NCI-H1417 (cell line): ENCODE measurements at regions not wholly inside any gene's neighbourhood (a gene's known extent, or its start where the extent isn't known, plus 50 kb on each side); places are given as distances from the start of the nearest gene placed in this dataset.

Experiments used
- DNase-seq, 3 experiments: peaks; one replicate each; lab custom pipeline; 2025; lab: John Stamatoyannopoulos, UW

DNA sequence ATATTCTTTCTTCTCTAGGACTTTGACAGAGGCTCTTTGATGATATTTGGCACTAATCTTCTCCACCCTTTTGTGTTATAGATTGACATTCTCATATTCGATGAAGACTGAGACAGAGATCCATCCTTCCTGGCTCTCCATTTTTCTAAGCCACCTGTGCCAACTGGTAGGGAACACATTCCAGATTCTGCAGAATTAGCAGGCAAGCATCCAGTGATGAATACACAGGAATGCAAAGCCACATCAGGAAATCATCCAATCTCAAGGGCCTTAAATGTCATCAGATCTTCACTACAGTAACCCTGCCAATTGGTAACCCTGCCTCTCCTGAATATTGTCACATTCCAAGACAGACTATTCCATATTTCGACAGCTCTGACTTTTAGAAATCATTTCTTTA, 718.4 kb upstream of the API5 start:
- no peak for DNase-seq

DNA sequence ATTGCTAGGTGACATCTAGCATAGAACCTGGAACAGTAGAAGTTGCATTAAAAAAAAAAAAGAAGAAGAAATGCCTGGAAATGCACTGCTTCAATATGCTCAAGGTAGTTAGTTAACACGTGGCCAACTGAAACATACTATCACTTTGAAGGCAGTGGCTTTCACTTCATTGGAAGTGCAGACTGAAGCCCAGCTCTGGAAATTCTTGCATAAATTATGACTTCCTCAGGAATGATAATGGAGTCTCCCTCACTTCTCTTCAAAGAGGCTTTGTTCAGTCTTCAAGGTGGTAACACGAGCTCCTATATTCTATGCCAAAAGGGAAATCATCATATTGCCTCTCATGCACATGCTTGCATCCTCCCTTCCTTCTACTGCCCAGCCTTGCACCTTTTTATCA, 715.9 kb upstream of the API5 start:
- DNase-seq: no peak

DNA sequence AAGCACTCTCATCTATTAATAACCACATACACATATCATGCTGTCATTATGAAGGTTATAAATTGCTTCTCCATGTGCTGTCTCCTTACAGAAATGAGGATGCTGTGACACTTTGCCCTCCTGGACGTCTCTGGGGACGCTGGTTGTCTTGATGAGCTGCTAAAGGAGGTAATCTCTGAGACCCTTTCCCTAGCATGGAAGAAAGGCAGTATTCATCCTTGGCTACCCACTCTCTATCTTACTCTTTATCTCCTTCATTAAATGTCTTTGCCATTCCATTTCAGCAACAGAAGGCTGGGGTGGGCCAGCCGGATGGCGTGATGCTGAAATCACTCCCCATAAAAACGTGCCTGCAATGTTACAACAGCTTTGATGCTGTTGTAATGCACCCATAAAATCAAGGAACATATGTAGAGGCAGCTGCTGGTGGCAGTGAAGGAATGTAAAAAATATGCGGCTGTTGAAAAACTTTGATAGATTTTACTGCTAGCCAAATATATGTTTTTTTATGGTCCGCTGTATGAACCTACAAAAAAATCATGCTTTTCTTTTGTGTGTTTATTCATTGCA, 715.1 kb upstream of the API5 start:
- DNase-seq: no peak

DNA sequence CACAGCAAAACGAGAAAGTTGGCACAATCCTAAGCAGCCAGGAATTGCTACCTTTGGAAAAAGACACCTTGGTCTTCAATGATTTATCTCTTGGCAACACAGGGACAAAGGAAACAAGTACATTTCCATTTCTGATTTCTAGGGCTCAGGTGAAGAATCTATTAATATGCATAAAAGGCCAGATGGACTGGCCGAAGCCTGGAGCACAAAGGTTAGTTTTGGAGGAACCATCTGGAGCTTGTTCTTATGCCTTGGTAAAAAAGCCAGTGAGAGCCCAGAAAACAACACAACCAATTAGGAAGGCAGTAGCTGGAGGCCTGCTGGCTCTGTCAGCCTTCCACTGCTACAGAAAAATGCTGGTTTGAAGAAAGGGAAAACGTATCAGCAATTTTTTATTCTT, 713.5 kb upstream of the API5 start:
- no peak for DNase-seq

DNA sequence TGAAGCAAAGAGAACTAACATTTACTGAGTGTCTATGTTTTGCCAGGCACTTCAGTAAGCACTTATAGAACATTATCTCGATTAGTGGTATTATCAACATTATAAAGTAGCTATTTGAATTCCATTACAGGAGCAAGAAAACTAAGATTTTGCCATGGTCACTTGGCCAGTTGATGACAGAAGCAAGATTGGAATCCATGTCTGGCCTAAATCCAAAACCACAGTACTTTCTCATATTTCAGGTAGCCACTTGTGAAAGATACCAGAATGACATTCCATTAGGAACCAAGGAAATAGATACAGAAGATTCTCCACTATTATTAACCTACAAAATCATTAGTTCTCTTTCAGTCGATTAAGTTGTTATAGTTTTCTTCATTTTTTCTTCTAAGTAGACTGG, 691.0 kb upstream of the API5 start:
- no peak for DNase-seq

DNA sequence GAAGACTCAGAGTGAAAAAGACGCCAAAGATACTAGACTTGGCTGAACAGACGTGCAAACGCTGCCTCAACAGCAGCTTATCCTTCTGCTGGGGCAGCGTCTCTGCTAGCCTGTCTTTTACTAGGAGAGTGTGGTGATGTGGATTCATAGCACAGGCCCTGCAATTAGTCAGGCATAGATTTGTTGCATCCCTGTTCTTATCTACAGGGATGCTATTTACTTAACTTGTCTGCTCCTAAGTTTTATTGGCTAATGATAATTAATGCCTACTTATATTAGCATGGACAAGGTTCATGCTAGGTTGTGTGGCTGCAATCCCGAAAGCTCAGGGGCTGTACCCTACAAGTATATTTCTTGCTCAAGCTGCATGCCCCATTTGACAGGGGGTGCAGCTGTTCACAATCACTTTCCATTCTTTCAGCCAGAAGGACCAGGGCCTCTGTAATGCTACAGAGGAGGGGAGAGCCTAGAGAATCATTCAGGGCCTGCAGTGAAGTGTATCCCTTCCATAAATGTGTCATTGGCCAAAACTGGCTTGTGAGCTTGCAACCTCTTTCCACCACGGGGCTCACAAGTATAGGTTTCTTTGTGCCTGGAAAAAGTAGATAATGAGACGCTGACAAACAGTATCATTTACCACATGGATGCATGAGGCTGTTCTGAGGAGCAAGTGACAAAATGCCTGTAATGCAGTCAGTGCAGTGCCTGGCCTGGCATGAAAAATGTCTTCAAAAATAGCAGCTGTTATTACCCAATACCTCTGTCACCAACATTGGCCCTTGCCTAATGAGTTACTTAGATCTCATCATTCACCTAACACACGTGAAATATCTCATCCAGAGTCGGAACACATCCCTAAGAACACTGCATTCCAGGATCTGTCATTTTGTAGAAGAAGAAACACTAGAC, 685.8 kb upstream of the API5 start:
- DNase-seq: no peak

DNA sequence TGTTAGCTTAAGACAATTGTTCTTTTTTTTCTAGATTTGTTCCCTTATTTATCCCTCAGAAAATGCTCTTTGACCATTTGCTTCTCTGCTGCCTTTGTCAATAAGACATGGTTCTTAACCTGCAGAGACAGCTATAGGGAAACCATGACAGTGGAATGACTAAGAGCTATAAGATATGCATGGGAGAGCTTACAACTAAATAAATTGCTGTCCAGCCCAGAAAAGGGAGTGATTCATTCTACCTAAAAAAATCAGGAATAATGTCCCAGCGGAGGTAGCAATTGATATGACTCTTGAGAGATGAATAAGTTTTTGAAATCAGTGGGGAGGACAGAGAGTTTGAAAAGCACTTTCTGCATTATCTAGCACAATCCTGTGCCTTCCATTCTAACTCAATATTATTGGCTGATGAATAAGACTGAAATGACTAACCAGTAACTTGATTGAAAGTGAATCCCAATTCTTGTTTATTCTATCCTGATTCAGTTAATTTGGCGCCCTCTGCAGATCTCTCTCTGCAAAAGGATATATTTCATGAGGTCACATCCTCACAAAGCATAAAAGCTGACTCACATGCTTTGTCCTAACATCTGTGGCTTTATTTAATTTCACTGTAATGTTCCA, 680.5 kb upstream of the API5 start:
- DNase-seq: peak in 2 of 3 experiments; percentile 2 to 21

DNA sequence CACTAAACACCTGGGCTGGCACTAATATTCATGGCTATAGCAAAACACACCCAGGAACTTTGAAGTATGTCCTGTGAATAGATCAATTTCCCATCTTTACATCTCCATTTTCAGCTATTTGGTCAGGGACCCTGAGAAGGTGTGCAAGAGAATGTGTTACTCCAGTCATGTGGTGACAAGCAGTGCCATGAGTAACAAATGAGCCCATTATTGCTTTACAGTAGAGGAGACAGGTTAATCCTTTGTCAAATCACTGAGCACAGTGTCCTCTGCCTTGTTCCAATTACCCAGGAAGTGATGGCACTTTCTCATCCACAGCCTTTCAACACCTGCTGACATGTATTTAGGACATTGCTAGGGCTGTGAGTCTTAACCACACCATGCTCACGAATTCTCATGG, 664.8 kb upstream of the API5 start:
- DNase-seq: no peak

DNA sequence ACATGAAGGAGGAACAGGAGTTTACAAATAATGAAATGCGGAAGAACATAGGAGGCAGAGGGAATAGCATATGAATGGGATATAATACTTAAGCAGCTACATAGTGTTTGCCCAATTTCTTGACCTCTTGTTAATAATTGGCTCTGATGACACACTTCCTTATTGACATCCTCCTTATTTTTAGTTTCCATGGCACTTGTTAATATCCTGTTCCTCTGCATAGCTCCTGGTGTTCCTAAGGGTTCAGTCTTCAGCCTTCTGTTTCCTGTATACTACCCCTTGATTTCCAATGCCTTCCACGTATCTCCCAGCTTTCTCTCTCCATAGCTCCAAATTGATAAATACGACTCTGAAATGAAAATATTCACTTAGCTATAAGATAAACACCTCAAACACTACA, 663.8 kb upstream of the API5 start:
- no peak for DNase-seq

DNA sequence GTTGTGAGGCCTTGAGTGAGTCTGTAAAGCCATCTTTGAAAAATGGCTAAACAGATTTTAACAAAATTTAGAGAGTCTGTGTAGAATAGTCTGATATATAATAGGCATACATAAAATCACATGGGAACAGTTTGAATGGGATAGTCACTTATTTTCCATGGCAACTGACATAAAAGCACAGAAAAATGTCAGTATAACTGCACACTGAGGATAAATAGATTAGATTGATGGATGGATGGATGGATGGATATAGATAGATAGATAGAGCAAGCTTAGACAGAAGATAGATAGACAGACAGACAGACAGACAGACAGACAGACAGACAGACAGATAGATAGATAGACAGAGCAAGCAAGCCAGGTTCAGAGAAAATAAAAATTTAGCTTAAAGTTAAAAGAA, 660.2 kb upstream of the API5 start:
- DNase-seq: no peak

DNA sequence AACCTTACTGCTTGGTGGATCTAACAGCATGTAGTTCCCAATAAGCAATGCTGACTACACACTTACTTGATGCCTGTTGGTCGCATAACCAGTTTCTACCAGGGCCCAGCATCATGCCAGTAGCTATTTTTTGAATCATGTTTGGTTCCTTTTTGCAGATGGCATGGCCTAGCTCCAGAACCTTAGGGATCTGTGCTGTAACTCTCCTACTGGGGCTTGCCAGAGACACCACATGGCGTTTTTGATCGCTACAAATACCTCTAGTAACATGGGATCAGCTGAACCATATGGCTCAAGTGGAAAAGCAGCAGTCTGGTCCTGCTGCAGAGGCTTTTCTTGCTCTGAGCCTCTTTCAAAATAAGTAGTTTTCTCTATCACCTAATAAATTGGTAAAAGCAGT, 654.6 kb upstream of the API5 start:
- DNase-seq: no peak

DNA sequence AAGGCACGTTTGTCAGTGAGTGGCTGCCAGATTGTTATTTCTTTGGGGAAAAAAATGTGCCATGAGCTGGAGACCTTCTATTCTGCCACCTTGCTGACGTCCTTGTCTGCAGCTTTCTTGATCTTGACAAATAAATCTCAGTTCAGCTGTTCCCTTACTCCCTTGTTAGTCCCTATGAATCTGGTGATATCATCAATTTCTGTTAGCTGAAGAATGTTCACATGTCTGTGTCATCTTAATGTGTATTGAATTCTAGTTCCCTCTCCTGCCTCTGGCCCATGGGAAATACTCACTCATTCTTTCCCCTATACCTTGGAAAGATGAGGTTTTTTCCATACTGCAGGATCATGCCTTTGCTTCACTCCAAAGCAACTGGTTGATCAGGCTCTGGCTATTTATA, 649.9 kb upstream of the API5 start:
- no peak for DNase-seq

DNA sequence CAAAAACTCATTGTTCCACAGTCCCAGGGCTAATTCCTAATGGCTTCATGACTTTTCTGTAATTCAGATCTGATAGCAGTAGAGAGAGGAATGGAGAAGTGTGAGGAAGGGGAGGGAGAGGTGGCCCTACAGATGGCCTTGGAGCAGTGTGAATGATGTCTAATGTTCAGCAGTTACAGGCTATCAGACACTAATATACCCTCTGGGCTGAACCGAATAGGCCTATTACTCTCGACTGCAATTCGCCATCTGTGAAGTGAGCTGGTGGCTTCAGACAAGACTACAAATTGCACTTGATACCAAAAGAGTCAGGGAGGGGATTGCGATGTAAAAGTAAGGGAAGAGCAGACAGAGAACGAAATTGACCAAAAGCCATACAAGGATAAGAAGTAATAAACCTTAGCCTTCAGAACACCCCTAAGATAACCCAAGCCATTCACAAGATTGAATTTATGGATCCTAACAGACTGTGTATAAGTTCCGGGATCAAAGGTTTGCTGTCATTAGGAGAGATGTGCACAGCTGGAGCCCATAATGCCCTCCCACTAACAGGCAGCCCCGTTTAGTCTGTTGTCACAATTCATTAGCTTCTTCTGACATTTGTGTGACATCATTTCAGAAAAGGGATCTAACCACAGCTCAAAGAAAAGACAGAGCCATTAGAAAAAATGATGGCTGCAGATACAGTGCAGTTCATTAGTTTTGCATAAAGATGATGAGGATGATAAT, 642.4 kb upstream of the API5 start:
- no peak for DNase-seq

DNA sequence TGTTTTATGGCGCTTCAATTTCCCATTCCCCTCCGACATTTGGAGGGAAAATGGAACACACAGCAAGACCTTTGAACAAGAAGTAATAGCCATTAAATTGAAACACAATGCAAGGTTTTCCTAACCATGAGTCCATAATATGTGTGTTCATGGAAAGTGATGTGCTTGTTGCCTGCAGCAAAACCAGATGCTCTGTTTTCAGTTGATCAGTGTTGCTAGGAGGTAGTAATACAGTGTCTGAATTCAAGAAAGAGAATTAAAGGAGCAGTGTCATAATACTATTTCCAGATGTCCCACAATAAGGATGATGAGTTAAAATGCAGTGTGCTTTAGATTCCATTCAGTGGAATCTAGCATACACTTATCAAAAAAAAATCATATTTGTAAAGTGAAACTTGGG, 637.4 kb upstream of the API5 start:
- DNase-seq: no peak

DNA sequence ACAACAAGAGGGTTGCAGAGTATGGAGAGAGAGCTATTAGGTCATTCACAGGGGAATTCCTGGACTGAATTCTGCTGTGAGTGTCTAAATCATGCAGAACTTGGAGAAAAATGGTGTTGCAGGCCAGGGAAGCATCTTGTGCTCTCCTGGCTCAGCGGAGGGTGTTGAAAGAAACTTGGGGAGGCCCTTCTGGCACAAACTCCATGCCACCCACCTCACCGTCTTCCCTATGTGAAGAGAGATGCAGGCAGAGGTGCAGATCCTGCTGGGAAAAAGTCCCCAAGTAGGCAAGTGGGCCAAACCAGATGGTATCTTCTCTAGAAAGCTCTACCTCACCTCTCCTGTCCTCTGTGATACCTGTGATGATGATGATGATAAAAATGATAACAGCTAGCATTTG, 604.3 kb upstream of the API5 start:
- no peak for DNase-seq

DNA sequence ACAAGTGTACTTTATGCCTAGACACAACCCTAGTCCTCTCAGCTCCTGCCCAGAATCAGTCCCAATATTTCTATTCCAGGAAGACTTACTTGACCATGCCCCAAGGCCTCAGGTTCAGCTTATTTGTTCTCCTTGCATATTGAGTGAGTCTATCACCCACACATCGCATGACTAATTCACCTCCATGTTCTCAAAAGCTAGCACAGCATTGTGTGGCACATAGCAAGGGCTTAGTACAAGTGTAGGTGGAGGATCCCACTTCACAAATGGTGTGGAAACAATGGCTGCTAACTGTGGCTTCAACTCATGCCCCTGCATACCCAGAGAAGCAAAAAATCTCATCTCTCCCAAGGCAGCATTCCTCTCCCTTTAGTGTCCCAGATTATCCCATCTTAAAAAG, 602.6 kb upstream of the API5 start:
- DNase-seq: no peak

DNA sequence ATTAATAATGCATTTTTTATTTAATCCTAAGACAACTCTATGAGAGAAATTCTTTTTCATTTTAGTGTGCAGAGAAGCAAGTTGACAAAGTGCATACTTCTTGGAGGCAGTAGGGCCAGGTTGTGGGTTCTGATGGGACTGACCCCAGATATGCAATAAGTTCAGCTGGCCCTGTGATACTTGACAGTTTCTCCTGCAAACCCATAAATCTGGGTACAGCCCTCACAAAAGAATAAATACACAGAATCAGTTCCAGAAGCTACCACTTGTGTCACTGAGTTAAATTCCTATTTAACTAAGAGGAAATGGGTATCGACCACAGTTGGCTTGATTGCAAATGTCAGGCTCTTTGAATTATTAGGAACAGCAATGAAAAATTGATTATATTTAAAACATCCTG, 598.5 kb upstream of the API5 start:
- no peak for DNase-seq

DNA sequence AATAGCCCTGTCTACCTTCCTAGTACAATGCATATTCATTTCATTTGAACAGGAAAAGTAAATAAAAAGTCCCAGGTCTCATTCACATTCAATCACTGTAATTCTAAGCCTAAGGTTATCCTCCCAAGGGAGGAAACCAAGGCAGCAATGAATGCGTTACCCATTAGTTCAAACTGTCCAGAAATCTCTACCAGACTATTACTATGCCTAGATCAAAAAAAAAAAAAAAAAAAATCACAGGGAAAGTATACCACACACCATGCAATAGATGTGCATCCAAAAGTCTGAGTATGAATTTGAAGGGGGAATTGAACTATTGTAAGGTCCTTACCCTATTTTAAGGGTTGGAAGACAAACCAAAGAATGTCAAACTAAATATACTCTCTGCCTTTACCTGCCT, 598.0 kb upstream of the API5 start:
- no peak for DNase-seq

DNA sequence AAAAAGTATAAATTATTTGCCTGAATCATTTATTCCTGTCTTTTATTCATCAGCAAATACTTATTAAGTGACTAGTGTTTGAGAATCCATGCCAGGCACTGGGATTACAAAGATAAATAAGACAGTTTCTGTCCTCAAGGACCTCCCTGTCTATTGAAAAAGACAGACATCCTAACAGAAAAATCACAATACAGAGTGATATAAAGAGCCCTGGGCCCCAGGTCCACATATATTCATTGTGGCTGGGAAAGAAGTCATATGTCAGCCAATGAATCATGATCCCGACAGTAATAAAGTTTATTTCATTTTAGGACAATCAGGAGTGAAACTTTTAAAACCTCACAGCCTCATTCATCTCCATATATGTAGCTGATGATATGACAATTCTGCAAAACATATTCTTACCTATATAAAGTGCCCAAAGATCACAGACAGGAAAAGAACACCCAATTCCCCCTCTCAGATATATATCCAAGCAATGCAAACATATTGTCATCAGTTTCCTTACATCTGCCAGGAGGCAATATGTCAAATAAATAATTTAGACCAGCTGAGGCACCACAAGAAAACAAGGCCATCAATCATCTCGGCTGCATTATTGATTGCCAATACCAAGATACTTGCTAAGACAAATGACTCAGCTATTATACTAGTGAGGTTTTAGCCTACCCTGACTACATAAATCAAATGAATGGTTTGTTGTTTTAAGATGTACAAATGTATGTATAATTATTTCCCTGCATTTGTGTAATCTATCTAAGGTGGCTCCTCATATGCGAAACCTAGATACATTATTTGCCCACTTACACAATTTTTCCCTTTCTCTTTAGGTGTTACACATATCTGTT, 590.9 kb upstream of the API5 start:
- no peak for DNase-seq

DNA sequence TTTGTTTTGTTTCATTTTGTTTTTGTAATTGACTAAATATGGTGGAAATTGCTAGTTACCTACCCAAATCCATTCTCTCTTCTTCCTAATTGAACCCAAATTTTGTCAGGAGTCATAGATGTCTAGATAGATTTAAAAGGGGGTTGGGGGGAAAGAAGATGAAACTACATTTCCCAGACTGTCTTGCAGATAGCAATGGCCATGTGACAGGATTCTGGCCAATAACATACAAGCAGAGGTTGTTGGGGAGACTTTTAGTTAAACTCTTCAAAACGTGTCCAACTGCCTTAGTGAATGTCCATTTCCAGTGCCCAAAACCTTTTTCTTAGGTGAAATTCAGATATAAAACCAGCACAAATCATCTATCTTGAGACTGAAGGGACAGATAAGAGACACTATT, 583.9 kb upstream of the API5 start:
- DNase-seq: no peak

DNA sequence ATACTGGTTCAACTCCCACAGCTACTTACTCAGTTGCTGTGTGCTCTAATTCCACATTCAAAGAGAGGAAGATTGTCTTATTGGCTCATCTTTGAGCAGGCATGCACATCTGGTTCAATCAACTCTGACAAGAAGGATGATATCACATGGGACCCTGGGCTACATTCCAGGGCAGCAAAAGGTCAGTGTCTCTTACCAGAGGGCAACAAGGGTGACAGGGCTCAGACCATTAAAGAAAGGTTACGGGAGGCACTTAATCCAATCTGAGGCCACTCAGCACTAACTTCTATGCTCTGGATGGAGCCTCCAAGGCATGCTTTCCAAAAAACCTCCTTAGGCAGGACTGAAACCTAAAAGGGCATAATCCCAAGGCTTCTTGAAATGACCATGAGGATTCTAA, 549.4 kb upstream of the API5 start:
- no peak for DNase-seq

DNA sequence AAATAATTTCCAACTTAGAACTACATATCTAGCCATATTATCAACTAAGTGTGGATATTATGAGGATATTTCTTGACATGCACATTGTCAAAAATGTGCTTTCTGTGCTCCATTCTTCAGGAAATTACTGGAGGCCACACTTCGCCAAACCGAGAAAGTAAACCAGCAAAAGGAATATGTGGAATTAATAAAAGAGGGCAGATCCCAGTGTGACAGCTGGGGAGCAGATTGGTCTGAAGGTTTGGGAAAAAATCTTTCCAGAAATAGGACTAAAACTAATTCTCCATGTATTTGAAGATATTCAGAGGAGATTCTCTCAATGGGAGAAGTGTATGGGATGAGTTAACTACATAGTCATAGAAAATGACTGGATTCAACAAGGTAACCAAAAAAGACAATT, 546.9 kb upstream of the API5 start:
- no peak for DNase-seq
